ENCODE measurements at regions not wholly inside any gene's neighbourhood (a gene's known extent, or its start where the extent isn't known, plus 50 kb on each side); places are given as distances from the start of the nearest gene placed in this dataset.

- TF ChIP-seq CTCF (IDR thresholded peaks at IDR 0.05; ENCODE audit: borderline replicate concordance, extremely low read depth, low read length, poor library complexity, severe bottlenecking) (no peak), EZH2 (IDR thresholded peaks at IDR 0.05; ENCODE audit: borderline replicate concordance, low read depth, low read length, severe bottlenecking) (no peak)
These were observed 670.3 kb downstream of the TBL1XR1 start for GRCh38 chr3:176526942-176527341.
